HCT116 (cell line): ENCODE measurements at regions not wholly inside any gene's neighbourhood (a gene's known extent, or its start where the extent isn't known, plus 50 kb on each side); places are given as distances from the start of the nearest gene placed in this dataset.

Experiments used
- ATAC-seq: fragments of 200-7000 bp; cut with Tn5 transposase; 2 replicates; pipeline ENCODE4 v1.9.1; 2020; ENCODE audit warnings: mild to moderate bottlenecking, moderate library complexity
- BruUV-seq: library from RNA; stranded (reverse); fragments of 400-500 nt; replicated peaks from 2 replicates; lab custom pipeline; 2021; lab: Mats Ljungman, UMichigan
- CTCF ChIA-PET: fragments of 300-600 bp; sonication (Branson Sonifier 250); formaldehyde crosslinking; loops from one replicate; lab custom pipeline; 2021; ENCODE audit warnings: antibody characterized with exemption; lab: Charles Lee
- POLR2A ChIA-PET: fragments of 300-600, 350-600 bp; sonication (Branson Sonifier 250); formaldehyde crosslinking; loops from one replicate; lab custom pipeline; 2021; ENCODE audit warnings: antibody characterized with exemption; lab: Charles Lee
- RAD21 ChIA-PET, 2 experiments: fragments of 300-600 bp; sonication (Branson Sonifier 250); formaldehyde crosslinking; loops; one replicate each; lab custom pipeline; 2023; ENCODE audit warnings: low total read pairs in 2 of 2; ENCODE audit not compliant: uncharacterized antibody in 2 of 2, unreplicated experiment in 2 of 2, low non-redundant PET in 1 of 2; lab: Charles Lee
- DNase-seq: peaks from one replicate; pipeline ENCODE4 v3.0.0-alpha.2; 2010; ENCODE audit warnings: low read depth, low spot score
- H2AFZ ChIP-seq: fragments of 200-600 bp; shearing (Covaris generic), sonication (generic); 2 replicates; pipeline ENCODE4 v1.6.1; 2017; ENCODE audit warnings: low read depth, mixed run types, mixed read lengths, antibody characterized with exemption, low read length; ENCODE audit not compliant: poor library complexity, severe bottlenecking
- H3K27ac ChIP-seq: 2 replicates; pipeline ENCODE4 v1.5.1; 2012; ENCODE audit warnings: low read depth, low read length
- H3K27me3 ChIP-seq: fragments of 200-600 bp; sonication (generic); 2 replicates; pipeline ENCODE4 v1.6.1; 2016; ENCODE audit warnings: mixed run types, low read length, mixed read lengths; ENCODE audit not compliant: insufficient read depth
- H3K36me3 ChIP-seq, 2 experiments: fragments of 200-500 bp in 1 of 2; fragments of 200-600 bp in 1 of 2; sonication (Bioruptor generic) in 1 of 2; sonication (generic) in 1 of 2; 2 replicates each; pipeline versions ENCODE4 v1.5.1 to v1.6.1; 2014 to 2016; ENCODE audit warnings: low read length in 2 of 2, inconsistent platforms in 1 of 2, mixed read lengths in 1 of 2, mixed run types in 1 of 2; ENCODE audit not compliant: insufficient read depth in 2 of 2, control insufficient read depth in 1 of 2
- H3K4me1 ChIP-seq, 2 experiments: fragments of 200-600 bp in 1 of 2; sonication (generic) in 1 of 2; 2 replicates each; pipeline versions ENCODE4 v1.5.1 to v1.6.1; 2012 to 2017; ENCODE audit warnings: low read length in 2 of 2, inconsistent platforms in 1 of 2, mild to moderate bottlenecking in 1 of 2, mixed read lengths in 1 of 2, mixed run types in 1 of 2, moderate library complexity in 1 of 2; ENCODE audit not compliant: insufficient read depth in 2 of 2, control insufficient read depth in 1 of 2
- H3K4me2 ChIP-seq: fragments of 200-600 bp; sonication (generic); 2 replicates; pipeline ENCODE4 v1.6.1; 2017; ENCODE audit warnings: mixed run types, low read length, mixed read lengths
- H3K4me3 ChIP-seq, 2 experiments: fragments of 200-600 bp in 1 of 2; sonication (generic) in 1 of 2; replicated peaks in 1 of 2; 2 replicates each; pipeline ENCODE4 v1.5.1; 2011 to 2016; ENCODE audit warnings: low read length in 2 of 2, control low read depth in 1 of 2, low read depth in 1 of 2, mild to moderate bottlenecking in 1 of 2, mixed read lengths in 1 of 2, mixed run types in 1 of 2
- H3K79me2 ChIP-seq: fragments of 200-600 bp; sonication (generic); 2 replicates; pipeline ENCODE4 v1.6.1; 2017; ENCODE audit warnings: mild to moderate bottlenecking, mixed run types, low read length, moderate library complexity, mixed read lengths; ENCODE audit not compliant: insufficient read depth
- H3K9ac ChIP-seq: fragments of 200-600 bp; sonication (generic); 2 replicates; pipeline ENCODE4 v1.6.1; 2016; ENCODE audit warnings: low read length, mixed read lengths
- H3K9me2 ChIP-seq: fragments of 200-600 bp; sonication (generic), shearing (Covaris generic); 2 replicates; pipeline ENCODE4 v1.6.1; 2017; ENCODE audit warnings: mixed run types, mild to moderate bottlenecking, moderate library complexity; ENCODE audit not compliant: insufficient read depth
- H3K9me3 ChIP-seq, 2 experiments: fragments of 200-500 bp in 1 of 2; fragments of 200-600 bp in 1 of 2; sonication (Bioruptor generic) in 1 of 2; sonication (generic) in 1 of 2; 2 replicates each; pipeline ENCODE4 v1.6.1; 2014 to 2017; ENCODE audit warnings: low read length in 2 of 2, mixed read lengths in 2 of 2, inconsistent platforms in 1 of 2, low read depth in 1 of 2, mild to moderate bottlenecking in 1 of 2, mixed run types in 1 of 2, moderate library complexity in 1 of 2; ENCODE audit not compliant: control insufficient read depth in 1 of 2, insufficient read depth in 1 of 2
- H4K20me1 ChIP-seq: fragments of 200-600 bp; sonication (generic), shearing (Covaris generic); 2 replicates; pipeline ENCODE4 v1.6.1; 2017; ENCODE audit warnings: mixed run types, mild to moderate bottlenecking, moderate library complexity; ENCODE audit not compliant: insufficient read depth
- CBX3 ChIP-seq: IDR thresholded peaks from 2 replicates; pipeline ENCODE4 v1.6.1; 2012; ENCODE audit warnings: low read depth
- EGR1 ChIP-seq: IDR thresholded peaks from 2 replicates; pipeline ENCODE4 v1.6.1; 2012; ENCODE audit warnings: low read depth
- POLR2A ChIP-seq: IDR thresholded peaks from 2 replicates; pipeline ENCODE4 v1.7.0; 2011; ENCODE audit warnings: borderline replicate concordance; ENCODE audit not compliant: insufficient read depth, insufficient read length; ENCODE audit errors: extremely low read depth
- REST ChIP-seq: IDR thresholded peaks from 2 replicates; pipeline ENCODE4 v1.6.1; 2012; ENCODE audit warnings: low read depth
- SP1 ChIP-seq: IDR thresholded peaks from 2 replicates; pipeline ENCODE4 v1.6.1; 2012; ENCODE audit warnings: low read depth
- SRF ChIP-seq: IDR thresholded peaks from 2 replicates; pipeline ENCODE4 v1.6.1; 2012; ENCODE audit warnings: low read depth
- intact Hi-C: fragments of 100-400 bp; cut with micrococcal nuclease; formaldehyde crosslinking; loops from 2 replicates; pipeline ENCODE4 v1.10.0; 2022

DNA sequence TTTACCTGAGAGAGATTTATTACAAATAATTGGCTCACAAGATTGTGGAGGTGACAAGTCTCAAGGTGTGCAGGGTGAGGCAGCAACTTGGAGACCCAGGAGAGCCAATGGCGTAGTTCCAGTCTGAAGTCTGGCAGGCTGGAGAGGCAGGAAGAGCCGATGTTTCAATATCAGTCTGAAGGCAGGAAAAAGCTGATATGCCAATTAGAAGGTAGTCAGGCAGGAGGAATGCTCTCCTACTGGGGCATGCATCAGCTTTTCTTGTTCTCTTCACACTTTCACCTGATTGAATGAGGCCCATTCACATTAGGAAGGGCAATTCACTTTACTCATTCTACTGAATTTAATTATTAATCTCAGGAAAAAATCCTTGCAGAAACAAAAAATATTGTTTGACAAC lies 1351.7 kb upstream of the ADGRL3 start:
- Histone ChIP-seq H3K4me3 (no peak overlapping the region), H3K4me2 (no peak overlapping the region), H3K36me3 (no peaks in the 10 kb centered on the region), H3K27ac (no peak overlapping the region), H3K79me2 (no peaks in the 10 kb centered on the region), H3K9me2 (no peaks in the 10 kb centered on the region), H3K9ac (no peak overlapping the region), H3K9me3 (peaks cover 5 to 6% of the 10 kb centered on the region in 2 experiments; a peak in 2 of 4 replicates), H4K20me1 (no peaks in the 10 kb centered on the region), H2AFZ (no peak overlapping the region), H3K27me3 (no peaks in the 10 kb centered on the region), H3K4me1 (no peaks in the 10 kb centered on the region)
- TF ChIP-seq SRF = no peak
- no peak for TF ChIP-seq SP1
- no peak for TF ChIP-seq POLR2A
- no peak for TF ChIP-seq EGR1
- no peak for TF ChIP-seq REST
- CTCF ChIA-PET = no interaction called here
- BruUV-seq = no TSS peak
- no peak for DNase-seq
- intact Hi-C loops = no loop called here
- RAD21 ChIA-PET = no interaction called here
- POLR2A ChIA-PET = no interaction called here
- no peak for ATAC-seq

DNA sequence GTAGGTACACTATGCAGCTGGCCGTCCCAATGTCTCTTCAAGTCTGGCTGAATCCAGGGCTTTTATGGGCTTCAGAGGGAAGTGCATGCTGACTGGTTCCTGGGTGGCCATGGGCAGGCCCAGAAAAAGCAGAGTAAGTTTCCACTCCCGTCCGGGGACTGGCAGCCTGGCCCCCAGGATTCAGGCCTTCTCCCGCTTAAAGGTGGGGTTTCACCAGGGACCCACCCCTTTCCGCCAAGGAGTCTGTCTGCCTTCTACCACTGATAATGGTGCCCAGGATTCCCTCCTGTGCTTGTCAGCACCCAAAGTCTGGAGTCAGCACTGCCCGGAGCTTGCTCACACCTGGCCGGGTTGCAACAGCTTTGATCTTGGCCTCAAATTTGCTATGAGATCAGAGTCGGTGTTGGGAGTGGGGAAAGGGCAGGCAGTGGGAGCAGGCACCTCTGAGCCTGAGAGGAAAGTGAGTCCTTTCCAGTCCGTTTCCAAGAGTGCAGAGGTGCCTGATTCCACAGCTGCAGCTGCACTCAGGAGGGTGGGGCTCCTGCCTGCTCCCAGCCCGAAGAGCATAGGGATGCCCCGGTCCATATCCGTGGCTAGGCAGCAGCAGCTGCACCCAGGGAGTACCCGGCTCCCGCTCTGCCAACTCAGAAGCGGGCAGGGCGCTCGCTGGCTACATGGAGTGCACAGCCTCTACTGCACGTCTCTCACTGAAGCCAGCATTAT lies 1344.3 kb upstream of the ADGRL3 start:
- BruUV-seq = no TSS peak
- no peaks in the 10 kb centered on the region for H3K9me2 ChIP-seq
- no peak overlapping the region for H3K4me2 ChIP-seq
- TF ChIP-seq CBX3 = no peak
- H3K4me1 ChIP-seq = no peaks in the 10 kb centered on the region
- H3K9me3 ChIP-seq = peaks cover 0 to 15% of the 10 kb centered on the region in 2 experiments; a peak in 2 of 4 replicates
- ATAC-seq (no peak), DNase-seq (no peak)
- H3K4me3 ChIP-seq = no peak overlapping the region
- intact Hi-C loops = no loop called here
- H3K27me3 ChIP-seq = no peaks in the 10 kb centered on the region
- H3K27ac ChIP-seq = no peak overlapping the region
- no peak overlapping the region for H2AFZ ChIP-seq
- RAD21 ChIA-PET = no interaction called here
- H4K20me1 ChIP-seq = no peaks in the 10 kb centered on the region
- CTCF ChIA-PET = no interaction called here
- no peaks in the 10 kb centered on the region for H3K36me3 ChIP-seq
- H3K9ac ChIP-seq = no peak overlapping the region
- POLR2A ChIA-PET = no interaction called here
- no peaks in the 10 kb centered on the region for H3K79me2 ChIP-seq
